GM12878 (cell line): ENCODE measurements at regions not wholly inside any gene's neighbourhood (a gene's known extent, or its start where the extent isn't known, plus 50 kb on each side); places are given as distances from the start of the nearest gene placed in this dataset.

Source experiments
- HCFC1 ChIP-seq: fragments of 150-350 bp; IDR thresholded peaks from 2 replicates; pipeline ENCODE4 v1.6.1; 2014; ENCODE audit warnings: low read length
- JUNB ChIP-seq: IDR thresholded peaks from 2 replicates; pipeline ENCODE4 v1.6.1; 2016; ENCODE audit warnings: antibody characterized with exemption, mild to moderate bottlenecking
- POLR2A ChIP-seq: IDR thresholded peaks from 2 replicates; pipeline ENCODE4 v1.6.1; 2011; ENCODE audit warnings: low read depth, mild to moderate bottlenecking, low read length
- SIN3A ChIP-seq: IDR thresholded peaks from 2 replicates; pipeline ENCODE4 v1.6.1; 2012; ENCODE audit warnings: low read depth, low read length, improper control_type of control experiment
- SMARCA5 ChIP-seq: fragments of 450-650 bp; IDR thresholded peaks from 2 replicates; pipeline ENCODE4 v1.6.1; 2017; ENCODE audit warnings: mild to moderate bottlenecking
- ZBTB40 ChIP-seq: fragments of 450-650 bp; IDR thresholded peaks from 2 replicates; pipeline ENCODE4 v1.6.1; 2016; ENCODE audit warnings: mild to moderate bottlenecking, moderate library complexity, borderline replicate concordance

- no peak for TF ChIP-seq SIN3A
- TF ChIP-seq SMARCA5: no peak
- TF ChIP-seq ZBTB40: no peak
- TF ChIP-seq JUNB: no peak
- TF ChIP-seq HCFC1: no peak
- no peak for TF ChIP-seq POLR2A
Observed at GRCh38 chr10:71001470-71001869, 113.1 kb upstream of the PCBD1 start.
